ACC112 (cell line): ENCODE measurements at regions not wholly inside any gene's neighbourhood (a gene's known extent, or its start where the extent isn't known, plus 50 kb on each side); places are given as distances from the start of the nearest gene placed in this dataset.
"Not testable (repeated sequence)": the region's sequence is repeated elsewhere in the genome, so short reads cannot be mapped to it uniquely, and the experiment has no call there.

Experiments used
- H2AFZ ChIP-seq: fragments of 200-600 bp; sonication (generic); one replicate; pipeline ENCODE4 v1.6.0; 2017; ENCODE audit warnings: antibody characterized with exemption, low read length; ENCODE audit not compliant: unreplicated experiment
- H3K27ac ChIP-seq: fragments of 200-600 bp; sonication (generic); 2 replicates; pipeline ENCODE4 v1.5.1; 2014; ENCODE audit warnings: low read depth, mild to moderate bottlenecking, antibody characterized with exemption, low read length, moderate library complexity
- H3K27me3 ChIP-seq: fragments of 200-600 bp; sonication (generic); 2 replicates; pipeline ENCODE4 v1.6.1; 2014; ENCODE audit warnings: mild to moderate bottlenecking, antibody characterized with exemption, low read length, moderate library complexity, mixed read lengths; ENCODE audit not compliant: insufficient read depth
- H3K36me3 ChIP-seq: fragments of 200-600 bp; sonication (generic); 2 replicates; pipeline ENCODE4 v1.6.1; 2016; ENCODE audit warnings: mild to moderate bottlenecking, antibody characterized with exemption, low read length, moderate library complexity, mixed read lengths; ENCODE audit not compliant: insufficient read depth
- H3K4me1 ChIP-seq: fragments of 200-600 bp; sonication (generic); one replicate; pipeline ENCODE4 v1.6.1; 2016; ENCODE audit warnings: low read length, mixed read lengths; ENCODE audit not compliant: insufficient read depth, unreplicated experiment, control insufficient read depth
- H3K4me3 ChIP-seq: fragments of 200-600 bp; sonication (generic); 2 replicates; pipeline ENCODE4 v1.5.1; 2014; ENCODE audit warnings: mild to moderate bottlenecking, low read depth, low read length
- H3K79me2 ChIP-seq: fragments of 200-600 bp; sonication (generic); one replicate; pipeline ENCODE4 v1.6.0; 2016; ENCODE audit warnings: low read length; ENCODE audit not compliant: control insufficient read depth, unreplicated experiment, insufficient read depth

DNA sequence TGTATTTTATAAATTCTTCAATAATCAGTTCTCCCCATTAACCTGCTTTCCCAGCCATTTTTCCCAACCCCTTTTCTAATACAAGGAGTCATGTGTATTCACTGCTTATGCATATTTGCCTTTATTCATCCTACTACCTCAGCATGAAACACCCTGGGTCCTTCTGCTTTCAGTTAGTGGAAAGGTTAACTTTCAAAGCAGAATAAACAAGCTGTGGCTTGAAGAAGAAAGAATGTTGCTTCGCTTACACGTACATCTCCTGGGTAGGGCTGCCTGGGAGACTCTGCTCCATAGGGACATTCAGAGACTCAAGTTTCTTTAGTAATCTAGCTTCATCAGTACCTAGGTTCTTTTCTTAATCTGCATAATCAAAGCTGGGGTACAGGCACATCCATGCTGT lies 567.8 kb upstream of the SLC10A2 start:
- no peaks in the 10 kb centered on the region for H3K27me3 ChIP-seq
- no peaks in the 10 kb centered on the region for H3K36me3 ChIP-seq
- no peaks in the 10 kb centered on the region for H3K4me1 ChIP-seq
- no peak overlapping the region for H3K27ac ChIP-seq
- no peak overlapping the region for H3K4me3 ChIP-seq
- no peaks in the 10 kb centered on the region for H3K79me2 ChIP-seq
- H2AFZ ChIP-seq = no peak overlapping the region

GRCh38 chr13:103625194-103625593 lies 559.0 kb upstream of the SLC10A2 start:
- Histone ChIP-seq H3K36me3 (no peaks in the 10 kb centered on the region), H3K27ac (no peak overlapping the region), H3K27me3 (no peaks in the 10 kb centered on the region), H3K4me3 (no peak overlapping the region), H2AFZ (no peak overlapping the region), H3K4me1 (no peaks in the 10 kb centered on the region), H3K79me2 (no peaks in the 10 kb centered on the region)

DNA sequence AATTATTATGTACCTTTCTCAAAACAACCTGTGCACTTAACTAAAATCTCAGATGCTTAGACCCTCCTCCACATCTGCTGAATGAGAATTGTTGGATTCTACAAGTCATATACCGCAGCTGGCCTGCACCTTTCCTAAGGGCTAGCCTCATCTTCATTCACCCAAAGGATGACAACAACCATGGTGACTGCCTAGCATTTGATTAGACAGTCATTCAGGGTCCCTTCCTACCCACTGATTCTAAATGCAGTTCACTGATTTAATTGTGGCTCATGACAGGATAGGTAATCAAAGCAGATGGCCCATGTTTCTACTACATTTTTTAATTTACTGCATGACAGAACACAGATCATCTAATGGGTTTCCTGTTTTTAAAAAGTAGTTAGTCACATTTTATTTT lies 551.9 kb upstream of the SLC10A2 start:
- H2AFZ ChIP-seq = no peak overlapping the region
- no peaks in the 10 kb centered on the region for H3K4me1 ChIP-seq
- no peak overlapping the region for H3K27ac ChIP-seq
- no peak overlapping the region for H3K4me3 ChIP-seq
- H3K36me3 ChIP-seq = no peaks in the 10 kb centered on the region
- H3K27me3 ChIP-seq = no peaks in the 10 kb centered on the region
- no peaks in the 10 kb centered on the region for H3K79me2 ChIP-seq

DNA sequence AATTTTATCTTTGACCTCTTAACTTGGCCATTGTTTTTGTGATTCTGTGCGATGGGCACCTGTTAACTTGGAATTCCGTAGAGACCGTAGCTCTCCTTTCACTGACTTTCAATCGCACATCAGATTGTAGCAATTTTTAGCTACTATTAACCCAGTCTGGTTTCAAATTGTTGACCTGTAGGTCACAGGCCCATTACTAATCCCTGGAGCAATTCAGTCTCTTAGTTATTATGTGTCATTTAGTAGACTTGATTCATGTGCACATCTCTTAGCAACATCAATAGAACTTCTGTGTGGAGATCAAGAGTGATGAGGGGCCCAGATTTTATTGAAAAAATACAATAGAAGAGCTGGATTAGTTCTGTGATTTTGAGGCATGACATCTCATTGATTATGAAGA lies 549.6 kb upstream of the SLC10A2 start:
- no peaks in the 10 kb centered on the region for H3K36me3 ChIP-seq
- no peak overlapping the region for H3K27ac ChIP-seq
- no peaks in the 10 kb centered on the region for H3K27me3 ChIP-seq
- H3K79me2 ChIP-seq = no peaks in the 10 kb centered on the region
- H2AFZ ChIP-seq = no peak overlapping the region
- H3K4me3 ChIP-seq = no peak overlapping the region
- no peaks in the 10 kb centered on the region for H3K4me1 ChIP-seq

- Histone ChIP-seq H2AFZ (no peak overlapping the region), H3K36me3 (no peaks in the 10 kb centered on the region), H3K79me2 (no peaks in the 10 kb centered on the region), H3K27ac (no peak overlapping the region), H3K4me1 (no peaks in the 10 kb centered on the region), H3K4me3 (no peak overlapping the region), H3K27me3 (no peaks in the 10 kb centered on the region)
These were observed 548.5 kb upstream of the SLC10A2 start for GRCh38 chr13:103614761-103615160.

- H3K79me2 ChIP-seq = no peaks in the 10 kb centered on the region
- H2AFZ ChIP-seq = no peak overlapping the region
- no peaks in the 10 kb centered on the region for H3K27me3 ChIP-seq
- no peaks in the 10 kb centered on the region for H3K4me1 ChIP-seq
- no peak overlapping the region for H3K27ac ChIP-seq
- no peak overlapping the region for H3K4me3 ChIP-seq
- H3K36me3 ChIP-seq = no peaks in the 10 kb centered on the region
These were observed 541.8 kb upstream of the SLC10A2 start for GRCh38 chr13:103607995-103608394.

DNA sequence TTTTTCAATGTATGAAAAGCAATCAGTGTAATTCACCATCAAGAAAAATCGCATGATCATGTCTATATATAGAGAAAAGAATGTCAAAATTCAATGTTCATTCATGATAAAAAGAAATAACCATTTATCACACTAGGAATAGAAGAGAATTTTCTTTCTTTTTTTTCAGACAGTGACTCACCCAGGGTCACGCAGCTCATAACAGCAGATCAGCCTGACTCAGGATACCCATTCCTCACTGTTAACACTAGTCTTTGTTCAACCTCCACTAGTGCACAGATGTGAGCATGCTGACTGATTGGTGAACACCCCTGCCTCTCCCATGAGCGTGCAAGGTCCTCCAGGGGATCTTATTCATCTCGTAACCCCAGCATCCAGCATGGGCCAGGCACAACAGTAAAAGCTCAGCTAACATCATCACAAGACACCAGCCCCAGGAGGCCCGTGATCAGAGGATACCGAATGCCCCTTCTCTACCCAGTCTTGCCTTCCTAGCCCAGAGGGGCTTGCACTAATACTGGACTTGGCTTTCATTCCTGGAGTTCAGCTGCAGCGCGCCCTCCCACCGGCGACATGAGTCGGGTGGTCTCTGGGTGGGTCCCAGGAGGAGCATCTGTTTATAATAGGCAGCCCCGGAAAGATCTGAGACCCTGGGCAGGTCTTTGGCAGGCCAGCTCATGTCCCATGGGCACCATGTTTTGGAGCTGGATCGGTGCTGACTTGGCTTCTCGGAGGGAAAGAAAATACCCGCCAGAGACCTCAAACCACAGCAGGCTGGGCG lies 539.5 kb upstream of the SLC10A2 start:
- Histone ChIP-seq H3K4me1 (no peaks in the 10 kb centered on the region), H3K36me3 (no peaks in the 10 kb centered on the region), H3K79me2 (no peaks in the 10 kb centered on the region), H3K27ac (no peak overlapping the region), H3K27me3 (no peaks in the 10 kb centered on the region), H2AFZ (no peak overlapping the region), H3K4me3 (no peak overlapping the region)

- not testable (repeated sequence) for H3K4me1 ChIP-seq, H3K36me3 ChIP-seq, H3K4me3 ChIP-seq, H3K79me2 ChIP-seq, H2AFZ ChIP-seq, H3K27ac ChIP-seq, H3K27me3 ChIP-seq
These were observed 533.7 kb upstream of the SLC10A2 start for GRCh38 chr13:103599870-103600269.

DNA sequence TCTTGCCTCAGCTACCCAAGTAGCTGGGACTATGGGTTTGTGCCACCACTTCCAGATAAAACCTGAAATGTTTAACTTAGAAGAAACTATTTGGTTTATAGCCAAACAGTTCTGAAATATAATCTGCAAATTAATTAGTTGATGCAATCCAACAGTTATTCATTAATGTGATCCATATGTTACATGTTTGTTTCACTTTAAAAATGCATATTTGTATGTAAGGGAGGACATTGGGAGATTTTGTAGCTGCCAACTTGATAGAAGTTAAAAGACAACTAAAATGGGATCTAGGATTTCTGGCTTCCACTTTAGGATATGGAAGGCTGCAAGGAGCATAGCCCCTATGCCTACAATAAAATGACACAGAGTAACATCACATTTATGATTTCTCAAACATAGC lies 532.5 kb upstream of the SLC10A2 start:
- Histone ChIP-seq H3K36me3 (no peaks in the 10 kb centered on the region), H3K4me1 (no peaks in the 10 kb centered on the region), H3K4me3 (no peak overlapping the region), H2AFZ (no peak overlapping the region), H3K27ac (no peak overlapping the region), H3K79me2 (no peaks in the 10 kb centered on the region), H3K27me3 (no peaks in the 10 kb centered on the region)

DNA sequence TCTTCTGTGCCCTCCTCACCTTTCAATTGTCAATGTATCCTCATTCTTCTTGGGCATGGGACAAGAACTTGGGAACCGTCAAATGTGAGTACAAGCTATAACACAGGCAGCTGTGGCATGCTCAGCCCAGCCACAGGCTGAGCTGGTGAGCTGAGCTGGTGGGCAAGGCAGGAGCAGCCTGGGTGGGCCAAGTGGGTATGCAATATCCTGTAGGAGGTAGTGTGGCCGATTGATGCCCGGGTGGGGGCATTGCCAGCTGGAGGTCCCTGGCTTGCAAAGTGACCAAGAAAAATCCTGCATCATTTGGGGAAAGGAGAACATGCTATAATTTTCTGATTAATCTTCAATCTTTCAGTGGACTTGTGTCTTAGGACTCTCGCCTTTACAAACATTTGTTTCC lies 507.2 kb upstream of the SLC10A2 start:
- Histone ChIP-seq H3K4me1 (no peaks in the 10 kb centered on the region), H3K4me3 (no peak overlapping the region), H3K27me3 (no peaks in the 10 kb centered on the region), H2AFZ (no peak overlapping the region), H3K79me2 (no peaks in the 10 kb centered on the region), H3K27ac (no peak overlapping the region), H3K36me3 (no peaks in the 10 kb centered on the region)

DNA sequence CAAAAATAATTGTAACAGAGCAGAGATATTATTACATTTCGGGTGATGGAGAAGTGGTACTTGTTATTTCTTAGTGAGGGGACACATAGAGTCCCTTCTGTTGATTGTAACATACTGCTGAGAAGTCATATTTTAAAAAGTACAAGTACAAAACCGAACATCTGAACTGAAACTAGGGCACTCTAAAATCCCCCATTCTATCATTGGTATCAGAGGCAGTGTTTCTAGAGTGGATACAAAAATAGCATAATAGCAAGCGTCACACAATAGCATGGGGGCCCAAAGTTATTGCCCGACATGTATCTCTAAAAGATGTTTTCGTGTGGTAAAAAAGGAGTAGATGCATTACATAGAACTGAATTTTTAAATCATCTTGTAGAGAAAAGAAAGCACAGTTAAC lies 502.1 kb upstream of the SLC10A2 start:
- Histone ChIP-seq H3K4me3 (no peak overlapping the region), H3K27me3 (no peaks in the 10 kb centered on the region), H3K4me1 (no peaks in the 10 kb centered on the region), H3K79me2 (no peaks in the 10 kb centered on the region), H3K36me3 (no peaks in the 10 kb centered on the region), H2AFZ (no peak overlapping the region), H3K27ac (no peak overlapping the region)
